PFSK-1 (cell line): ENCODE measurements at regions not wholly inside any gene's neighbourhood (a gene's known extent, or its start where the extent isn't known, plus 50 kb on each side); places are given as distances from the start of the nearest gene placed in this dataset.

Experiments
- FOXP2 ChIP-seq: optimal IDR thresholded peaks from 2 replicates; pipeline ENCODE3; 2011; ENCODE audit warnings: borderline replicate concordance, control low read depth, inconsistent platforms; ENCODE audit not compliant: insufficient read depth; ENCODE audit errors: extremely low read length, extremely low read depth
- POLR2AphosphoS5 ChIP-seq: IDR thresholded peaks from 2 replicates; pipeline ENCODE4 v1.6.1; 2012; ENCODE audit warnings: low read depth, mild to moderate bottlenecking, control low read depth, low read length, moderate library complexity
- SIN3A ChIP-seq: IDR thresholded peaks from 2 replicates; pipeline ENCODE4 v1.6.1; 2012; ENCODE audit warnings: mild to moderate bottlenecking, low read length, moderate library complexity, borderline replicate concordance; ENCODE audit not compliant: insufficient read depth
- TAF1 ChIP-seq: IDR thresholded peaks from 2 replicates; pipeline ENCODE4 v1.6.1; 2012; ENCODE audit warnings: low read length, control low read depth, borderline replicate concordance; ENCODE audit not compliant: insufficient read depth
- TF ChIP-seq, protein P1 (sequence below), 2 experiments: IDR thresholded peaks; 2 replicates each; pipeline versions ENCODE4 v1.6.1 to v1.8.0; 2011 to 2012; ENCODE audit warnings: low read depth in 2 of 2, low read length in 2 of 2, control low read depth in 1 of 2, inconsistent platforms in 1 of 2, mild to moderate bottlenecking in 1 of 2, moderate library complexity in 1 of 2; ENCODE audit not compliant: insufficient read depth in 1 of 2

GRCh38 chr2:871926-872680, 78.5 kb upstream of the SNTG2 start:
- TF ChIP-seq TAF1 = no peak
- TF ChIP-seq FOXP2 = no peak
- TF ChIP-seq SIN3A = no peak
- TF ChIP-seq, protein P1, sequence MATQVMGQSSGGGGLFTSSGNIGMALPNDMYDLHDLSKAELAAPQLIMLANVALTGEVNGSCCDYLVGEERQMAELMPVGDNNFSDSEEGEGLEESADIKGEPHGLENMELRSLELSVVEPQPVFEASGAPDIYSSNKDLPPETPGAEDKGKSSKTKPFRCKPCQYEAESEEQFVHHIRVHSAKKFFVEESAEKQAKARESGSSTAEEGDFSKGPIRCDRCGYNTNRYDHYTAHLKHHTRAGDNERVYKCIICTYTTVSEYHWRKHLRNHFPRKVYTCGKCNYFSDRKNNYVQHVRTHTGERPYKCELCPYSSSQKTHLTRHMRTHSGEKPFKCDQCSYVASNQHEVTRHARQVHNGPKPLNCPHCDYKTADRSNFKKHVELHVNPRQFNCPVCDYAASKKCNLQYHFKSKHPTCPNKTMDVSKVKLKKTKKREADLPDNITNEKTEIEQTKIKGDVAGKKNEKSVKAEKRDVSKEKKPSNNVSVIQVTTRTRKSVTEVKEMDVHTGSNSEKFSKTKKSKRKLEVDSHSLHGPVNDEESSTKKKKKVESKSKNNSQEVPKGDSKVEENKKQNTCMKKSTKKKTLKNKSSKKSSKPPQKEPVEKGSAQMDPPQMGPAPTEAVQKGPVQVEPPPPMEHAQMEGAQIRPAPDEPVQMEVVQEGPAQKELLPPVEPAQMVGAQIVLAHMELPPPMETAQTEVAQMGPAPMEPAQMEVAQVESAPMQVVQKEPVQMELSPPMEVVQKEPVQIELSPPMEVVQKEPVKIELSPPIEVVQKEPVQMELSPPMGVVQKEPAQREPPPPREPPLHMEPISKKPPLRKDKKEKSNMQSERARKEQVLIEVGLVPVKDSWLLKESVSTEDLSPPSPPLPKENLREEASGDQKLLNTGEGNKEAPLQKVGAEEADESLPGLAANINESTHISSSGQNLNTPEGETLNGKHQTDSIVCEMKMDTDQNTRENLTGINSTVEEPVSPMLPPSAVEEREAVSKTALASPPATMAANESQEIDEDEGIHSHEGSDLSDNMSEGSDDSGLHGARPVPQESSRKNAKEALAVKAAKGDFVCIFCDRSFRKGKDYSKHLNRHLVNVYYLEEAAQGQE (IDR thresholded peaks at IDR 0.05; ENCODE audit: insufficient read depth in 1 of 2, low read depth in 2 of 2, low read length in 2 of 2) = no peak
- TF ChIP-seq POLR2AphosphoS5 = no peak

DNA sequence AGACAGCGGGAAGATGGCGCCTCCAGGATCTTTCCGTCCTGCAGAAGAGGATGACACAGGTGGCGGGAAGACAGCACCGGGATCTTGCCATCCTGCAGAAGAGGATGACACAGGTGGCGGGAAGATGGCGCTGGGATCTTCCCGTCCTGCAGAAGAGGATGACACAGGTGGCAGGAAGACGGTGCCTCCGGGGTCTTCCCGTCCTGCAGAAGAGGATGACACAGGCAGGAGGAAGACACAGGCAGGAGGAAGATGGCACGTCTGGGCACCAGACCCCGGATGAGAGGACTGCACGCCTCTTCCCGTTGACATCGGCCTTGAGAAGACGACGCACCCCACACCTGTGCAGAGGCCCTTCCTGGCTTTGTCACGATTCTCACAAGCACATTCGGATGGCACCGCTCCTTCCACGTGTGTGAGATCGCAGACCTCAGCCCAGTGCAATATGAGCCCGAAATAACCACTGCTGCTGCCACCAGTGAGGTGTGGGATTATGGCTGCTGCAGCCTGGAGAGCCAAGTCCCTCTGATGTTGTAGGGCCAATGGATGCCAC, 79.4 kb upstream of the SNTG2 start:
- TF ChIP-seq FOXP2 = no peak
- TF ChIP-seq, protein P1 (IDR thresholded peaks at IDR 0.05; ENCODE audit: insufficient read depth in 1 of 2, low read depth in 2 of 2, low read length in 2 of 2) = no peak
- no peak for TF ChIP-seq POLR2AphosphoS5
- TF ChIP-seq TAF1 = no peak
- TF ChIP-seq SIN3A = no peak

- TF ChIP-seq SIN3A (no peak), FOXP2 (no peak), TAF1 (no peak), POLR2AphosphoS5 (no peak)
- TF ChIP-seq, protein P1 (IDR thresholded peaks at IDR 0.05; ENCODE audit: insufficient read depth in 1 of 2, low read depth in 2 of 2, low read length in 2 of 2) = no peak
Measured at GRCh38 chr2:870426-870825, 80.2 kb upstream of the SNTG2 start.

DNA sequence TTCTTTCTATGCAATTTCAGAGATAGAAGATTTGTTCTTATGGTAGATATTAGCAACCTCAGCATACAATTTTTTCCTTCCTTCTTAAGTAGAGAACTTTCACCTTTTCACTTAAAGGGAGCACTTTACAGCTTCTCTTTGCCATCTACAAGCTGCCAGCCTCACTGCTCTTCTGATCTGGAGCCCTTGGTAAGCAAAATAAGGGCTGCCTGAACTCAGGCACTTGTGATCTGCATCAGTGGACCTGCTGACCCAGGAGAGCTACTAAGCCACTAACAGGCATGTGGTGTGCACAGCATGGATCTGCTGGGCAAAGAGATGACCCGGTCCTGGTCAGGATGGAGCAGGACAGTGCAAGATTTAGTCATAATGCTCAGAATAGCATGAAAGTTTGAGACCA, 80.8 kb upstream of the SNTG2 start:
- TF ChIP-seq, protein P1 (IDR thresholded peaks at IDR 0.05; ENCODE audit: insufficient read depth in 1 of 2, low read depth in 2 of 2, low read length in 2 of 2) = no peak
- TF ChIP-seq SIN3A = no peak
- TF ChIP-seq POLR2AphosphoS5 = no peak
- TF ChIP-seq FOXP2 = no peak
- TF ChIP-seq TAF1 = no peak
